Stimulated activated CD4-positive, alpha-beta T cell treated with anti-CD3 and anti-CD28 coated beads, Interleukin-2, amount 100 ng/mL, for 24 hours (primary cell): ENCODE measurements at regions not wholly inside any gene's neighbourhood (a gene's known extent, or its start where the extent isn't known, plus 50 kb on each side); places are given as distances from the start of the nearest gene placed in this dataset.

Experiments used
- DNase-seq, 2 donors: peaks; one replicate each; pipeline ENCODE4 v3.0.0-alpha.2; 2020

- DNase-seq, result no peak
These were observed 202.3 kb upstream of the IRX1 start for GRCh38 chr5:3393122-3393919.

GRCh38 chr5:3392306-3392939 lies 203.2 kb upstream of the IRX1 start:
- no peak for DNase-seq

- DNase-seq, result no peak
These were observed 204.4 kb upstream of the IRX1 start for GRCh38 chr5:3391210-3391609.

GRCh38 chr5:3389471-3390026 lies 206.1 kb upstream of the IRX1 start:
- DNase-seq, result no peak

- DNase-seq, result no peak
These were observed 209.0 kb upstream of the IRX1 start for GRCh38 chr5:3386637-3387036.

GRCh38 chr5:3385991-3386519 lies 209.6 kb upstream of the IRX1 start:
- DNase-seq, result no peak

GRCh38 chr5:3384531-3384930 lies 211.1 kb upstream of the IRX1 start:
- no peak for DNase-seq

GRCh38 chr5:3382782-3383181 lies 212.8 kb upstream of the IRX1 start:
- DNase-seq, result no peak

- DNase-seq, result no peak
These were observed 213.5 kb upstream of the IRX1 start for GRCh38 chr5:3382151-3382550.

GRCh38 chr5:3381206-3381825 lies 214.3 kb upstream of the IRX1 start:
- no peak for DNase-seq

- no peak for DNase-seq
These were observed 214.9 kb upstream of the IRX1 start for GRCh38 chr5:3380689-3381088.

- DNase-seq, result no peak
These were observed 217.8 kb upstream of the IRX1 start for GRCh38 chr5:3377831-3378230.

GRCh38 chr5:3377176-3377575 lies 218.5 kb upstream of the IRX1 start:
- DNase-seq, result no peak

- DNase-seq, result no peak
These were observed 219.0 kb upstream of the IRX1 start for GRCh38 chr5:3376611-3377010.

GRCh38 chr5:3375586-3376311 lies 219.9 kb upstream of the IRX1 start:
- DNase-seq, result no peak

GRCh38 chr5:3373391-3373790 lies 222.2 kb upstream of the IRX1 start:
- DNase-seq, result peak in 1 of 2 donors; percentile 6

- no peak for DNase-seq
These were observed 223.3 kb upstream of the IRX1 start for GRCh38 chr5:3372289-3372688.

GRCh38 chr5:3365501-3366215 lies 230.0 kb upstream of the IRX1 start:
- DNase-seq, result no peak

GRCh38 chr5:3364941-3365340 lies 230.7 kb upstream of the IRX1 start:
- DNase-seq, result no peak

GRCh38 chr5:3364433-3364832 lies 231.2 kb upstream of the IRX1 start:
- no peak for DNase-seq

- no peak for DNase-seq
These were observed 233.1 kb upstream of the IRX1 start for GRCh38 chr5:3362606-3362910.
